Occipital lobe (tissue), 1 donor: ENCODE measurements at regions not wholly inside any gene's neighbourhood (a gene's known extent, or its start where the extent isn't known, plus 50 kb on each side); places are given as distances from the start of the nearest gene placed in this dataset.
"Not testable (repeated sequence)": the region's sequence is repeated elsewhere in the genome, so short reads cannot be mapped to it uniquely, and the experiment has no call there.

Experiments used
- DNase-seq: peaks from one replicate; lab custom pipeline; 2025; lab: John Stamatoyannopoulos, UW

DNA sequence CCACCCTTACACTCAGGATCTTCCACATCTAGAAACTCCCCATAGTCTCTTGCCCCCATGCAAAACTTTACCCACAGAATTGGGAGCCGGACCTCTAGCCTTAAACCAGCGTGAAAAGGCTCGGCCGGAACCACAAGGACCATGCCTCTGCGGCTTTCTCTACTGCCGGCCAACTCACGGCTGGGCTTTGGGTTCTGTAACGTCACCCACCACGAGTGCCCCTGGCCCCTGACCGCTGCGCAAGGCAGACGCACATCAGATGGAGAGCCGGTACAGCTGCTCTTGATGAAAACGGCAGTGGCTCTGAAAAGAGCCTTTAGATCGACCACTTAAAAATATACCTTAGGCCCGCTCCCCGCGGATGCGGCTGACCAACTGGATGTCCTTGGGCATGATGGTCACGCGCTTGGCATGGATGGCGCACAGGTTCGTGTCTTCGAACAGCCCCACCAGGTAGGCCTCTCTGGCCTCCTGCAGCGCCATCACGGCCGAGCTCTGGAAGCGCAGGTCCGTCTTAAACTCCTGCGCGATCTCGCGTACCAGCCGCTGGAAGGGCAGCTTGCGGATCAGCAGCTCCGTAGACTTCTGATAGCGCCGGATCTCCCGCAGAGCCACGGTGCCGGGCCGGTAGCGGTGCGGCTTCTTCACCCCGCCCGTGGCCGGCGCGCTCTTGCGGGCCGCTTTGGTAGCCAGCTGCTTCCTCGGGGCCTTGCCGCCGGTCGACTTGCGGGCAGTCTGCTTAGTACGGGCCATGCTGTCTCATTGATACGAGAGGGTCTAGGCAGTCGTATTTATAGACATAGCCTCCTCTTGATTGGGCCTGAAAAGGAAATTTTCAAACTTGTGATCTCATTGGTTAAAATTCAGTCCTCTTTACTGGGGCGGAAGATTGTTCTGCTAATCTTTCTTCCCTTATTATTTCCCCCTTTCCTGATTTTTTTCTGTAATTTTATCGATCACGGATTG is 66.3 kb downstream of the FAM72C start:
- DNase-seq = not testable (repeated sequence)

DNA sequence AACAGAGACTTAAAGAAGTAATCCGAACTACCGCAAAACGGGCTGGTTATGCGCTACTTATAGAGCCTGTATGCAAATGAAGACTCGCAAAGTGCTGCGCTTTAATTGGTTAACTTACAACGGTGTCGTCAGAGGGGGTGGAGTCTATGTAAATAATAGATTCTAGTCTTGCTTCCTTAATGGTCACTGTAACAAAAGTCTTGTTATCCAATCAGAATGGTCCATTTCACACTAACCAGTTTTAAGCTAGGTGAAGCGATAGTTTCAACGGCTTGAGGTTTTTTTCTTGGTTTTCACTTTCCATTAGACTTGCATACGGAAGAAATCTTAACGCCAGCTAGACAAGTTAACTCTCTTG is 67.2 kb downstream of the FAM72C start:
- not testable (repeated sequence) for DNase-seq

DNA sequence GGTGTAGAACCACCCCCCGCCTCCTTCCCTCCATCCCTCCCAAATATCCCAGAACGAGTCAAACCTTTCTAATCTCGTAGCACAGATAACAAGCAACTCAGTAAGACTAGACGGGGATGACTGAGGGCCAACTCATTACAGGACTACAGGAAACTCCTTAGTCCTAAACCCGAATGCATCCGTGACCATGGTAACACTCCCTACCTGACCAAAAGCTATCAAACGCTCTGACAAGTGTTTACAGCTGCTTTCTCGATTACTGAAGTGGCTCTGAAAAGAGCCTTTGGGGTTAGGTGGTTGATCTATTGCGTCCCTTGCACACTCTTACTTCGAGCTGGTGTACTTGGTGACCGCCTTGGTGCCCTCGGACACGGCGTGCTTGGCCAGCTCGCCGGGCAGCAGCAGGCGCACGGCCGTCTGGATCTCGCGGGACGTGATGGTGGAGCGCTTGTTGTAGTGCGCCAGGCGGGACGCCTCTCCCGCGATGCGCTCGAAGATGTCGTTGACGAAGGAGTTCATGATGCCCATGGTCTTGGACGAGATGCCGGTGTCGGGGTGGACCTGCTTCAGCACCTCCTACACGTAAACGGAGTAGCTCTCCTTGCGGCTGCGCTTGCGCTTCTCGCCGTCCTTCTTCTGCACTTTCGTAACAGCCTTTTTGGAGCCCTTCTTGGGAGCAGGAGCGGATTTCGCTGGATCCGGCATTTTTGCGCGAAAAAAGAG is 67.7 kb downstream of the FAM72C start:
- not testable (repeated sequence) for DNase-seq

GRCh38 chr1:143896377-143896776 is 75.4 kb downstream of the FAM72C start:
- DNase-seq = not testable (repeated sequence)

DNA sequence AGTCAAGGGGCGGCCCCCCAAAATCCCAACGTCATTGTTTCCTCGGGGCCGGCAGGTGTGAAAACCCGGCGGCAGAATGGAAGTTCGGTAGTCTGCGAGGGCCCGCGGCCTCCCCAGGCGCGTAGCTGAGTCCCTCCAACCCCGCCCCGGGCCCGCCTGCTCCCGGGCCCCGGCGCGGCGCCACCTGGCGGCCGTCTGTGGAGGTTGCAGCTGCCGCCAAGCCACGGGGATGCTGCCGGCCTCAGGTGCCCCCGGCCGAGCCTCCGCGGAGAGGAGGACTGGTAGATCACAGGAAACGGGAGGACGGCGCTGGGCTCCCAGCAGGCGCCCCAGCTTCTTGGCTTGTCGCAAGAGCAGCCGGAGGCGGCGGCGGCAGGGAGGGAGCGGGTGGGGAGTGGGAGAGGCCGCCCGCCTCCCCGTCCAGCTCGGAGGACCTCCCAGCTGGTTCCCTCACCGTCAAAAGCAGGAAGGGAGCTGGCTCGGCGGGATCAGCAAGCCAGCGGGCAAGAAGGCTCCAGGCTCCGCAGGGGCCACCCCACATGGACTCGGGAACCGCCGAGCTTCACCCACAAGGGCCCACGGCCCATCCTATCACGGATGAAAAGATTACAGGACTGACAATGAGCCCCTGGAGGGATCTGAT is 86.7 kb downstream of the FAM72C start:
- DNase-seq = peak; percentile 32

- DNase-seq = not testable (repeated sequence)
Observed at GRCh38 chr1:143884532-143884931, 87.3 kb downstream of the FAM72C start.

- not testable (repeated sequence) for DNase-seq
Observed at GRCh38 chr1:143879757-143880536, 91.8 kb downstream of the FAM72C start.

GRCh38 chr1:143875947-143876346 is 95.8 kb downstream of the FAM72C start:
- DNase-seq = not testable (repeated sequence)

GRCh38 chr1:143874625-143875024 is 97.2 kb downstream of the FAM72C start:
- not testable (repeated sequence) for DNase-seq

DNA sequence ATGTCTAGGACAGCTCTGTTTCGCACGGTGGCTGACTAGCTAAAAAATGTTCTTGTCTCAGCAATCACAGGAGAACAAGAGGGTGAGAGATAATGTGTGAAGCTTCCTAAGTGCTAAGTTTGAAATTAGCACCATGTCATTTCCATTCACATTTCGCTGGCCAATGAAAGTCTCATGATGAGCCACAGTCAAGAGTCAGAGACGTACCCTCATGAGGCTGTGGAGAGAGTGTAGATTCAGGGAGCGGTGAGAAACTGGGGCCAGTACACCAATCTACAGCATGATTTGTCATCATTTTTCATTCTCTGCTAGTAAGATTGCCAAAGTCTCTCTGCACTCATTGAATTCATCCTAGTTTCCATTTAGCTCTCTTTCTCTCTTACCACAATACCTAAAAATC is 98.1 kb downstream of the FAM72C start:
- DNase-seq = not testable (repeated sequence)

DNA sequence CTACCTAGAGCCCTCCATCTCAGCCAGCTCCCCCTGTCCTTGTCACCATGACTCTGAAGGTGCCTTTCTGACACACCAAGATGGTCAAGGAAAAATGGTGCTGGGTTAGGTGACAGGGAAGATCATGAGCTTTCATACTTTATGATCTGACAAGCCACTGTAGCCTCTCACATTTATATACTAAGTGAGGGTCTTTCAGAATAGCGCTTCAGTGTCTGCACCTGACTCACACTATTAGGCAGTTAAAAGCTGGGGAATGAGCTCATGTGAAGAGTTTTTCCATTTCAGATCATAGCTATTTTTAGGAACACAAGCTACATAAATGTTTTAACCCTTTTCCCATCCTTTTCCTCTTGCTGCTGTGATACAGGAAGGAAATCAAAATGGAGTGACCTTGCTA is 101.4 kb downstream of the FAM72C start:
- DNase-seq = not testable (repeated sequence)

- not testable (repeated sequence) for DNase-seq
Observed at GRCh38 chr1:143867590-143868220, 104.1 kb downstream of the FAM72C start.

- not testable (repeated sequence) for DNase-seq
Observed at GRCh38 chr1:143863901-143864520, 107.8 kb downstream of the FAM72C start.

- DNase-seq = not testable (repeated sequence)
Observed at GRCh38 chr1:143862722-143863121, 109.1 kb downstream of the FAM72C start.

DNA sequence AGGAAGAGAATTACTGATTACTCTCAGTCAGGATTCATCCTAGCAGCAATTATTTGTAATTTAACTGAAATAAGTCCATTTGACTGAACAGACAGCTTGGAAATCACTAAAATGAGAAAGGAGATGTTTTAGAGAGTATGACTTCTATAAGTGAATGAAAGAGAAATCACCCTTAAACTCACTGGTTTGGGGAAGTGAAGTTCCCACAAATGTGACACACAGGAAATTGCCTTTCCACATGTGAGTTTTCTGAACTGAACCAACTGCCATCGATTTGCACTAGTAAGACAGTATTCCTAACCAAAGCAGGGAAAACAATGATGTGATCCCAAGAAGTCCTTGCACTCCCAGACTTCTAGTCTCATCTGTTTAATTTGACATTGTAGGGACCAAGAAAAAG is 110.5 kb downstream of the FAM72C start:
- not testable (repeated sequence) for DNase-seq

GRCh38 chr1:143855867-143856266 is 115.9 kb downstream of the FAM72C start:
- DNase-seq = not testable (repeated sequence)

- not testable (repeated sequence) for DNase-seq
Observed at GRCh38 chr1:143854069-143854468, 117.7 kb downstream of the FAM72C start.

DNA sequence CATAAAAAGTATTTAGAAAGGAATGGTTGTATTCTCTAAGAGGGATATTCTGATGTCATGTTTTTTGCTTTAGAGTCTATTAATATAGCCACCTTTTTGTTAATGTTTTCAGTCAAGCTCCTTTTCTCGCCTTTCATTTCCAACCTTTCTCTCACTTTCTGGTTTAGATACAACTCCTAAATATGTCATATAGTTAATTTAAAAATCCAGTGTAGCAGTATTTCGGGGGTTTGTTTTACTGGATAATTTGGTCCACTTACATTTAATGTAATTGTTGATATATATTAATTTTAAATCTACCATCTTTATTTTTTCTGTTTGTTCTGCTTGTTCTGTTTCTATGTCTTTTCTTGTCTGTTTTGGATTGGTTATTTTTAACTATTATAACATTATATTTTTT is 121.1 kb downstream of the FAM72C start:
- DNase-seq = not testable (repeated sequence)

DNA sequence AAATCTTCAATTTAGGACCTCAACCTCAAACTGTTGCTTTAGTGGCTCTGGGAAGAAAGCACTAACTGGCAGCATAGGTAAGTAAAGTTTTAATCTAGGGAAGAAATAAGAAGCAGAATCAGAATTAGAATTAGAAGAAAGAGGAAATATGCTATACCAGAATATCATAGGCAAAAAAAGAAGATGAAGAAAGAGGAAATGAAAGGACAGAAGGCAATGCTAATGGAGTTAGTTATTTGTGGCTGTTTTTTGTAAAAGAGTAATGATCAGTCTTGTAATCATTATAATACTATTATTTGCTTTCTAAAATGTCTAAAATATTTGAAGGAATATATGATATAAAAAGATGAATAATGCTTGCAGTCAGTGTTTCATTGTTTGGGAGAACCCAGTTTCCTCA is 122.9 kb downstream of the FAM72C start:
- not testable (repeated sequence) for DNase-seq

DNA sequence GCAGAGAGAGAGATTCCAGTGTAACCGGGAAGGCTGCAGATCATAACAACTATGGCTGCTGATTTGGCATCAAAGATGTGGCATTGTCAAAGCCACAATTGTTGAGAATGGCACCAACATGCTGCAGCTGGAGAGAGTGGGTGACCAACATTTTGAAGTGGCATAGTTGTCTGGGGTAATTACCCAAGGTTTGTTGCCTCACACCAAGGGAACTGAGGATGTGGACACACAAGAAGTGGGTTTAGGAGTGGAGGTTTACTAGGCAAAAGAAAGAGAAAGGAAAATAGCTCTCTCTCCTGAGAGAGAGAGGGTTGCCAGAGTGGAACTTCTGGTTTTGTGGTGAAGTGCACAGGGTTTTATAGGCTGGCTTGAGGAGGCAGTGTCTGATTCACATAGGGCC is 126.6 kb downstream of the FAM72C start:
- not testable (repeated sequence) for DNase-seq
